Dedifferentiated amniotic fluid mesenchymal stem cell (primary cell): ENCODE measurements at regions not wholly inside any gene's neighbourhood (a gene's known extent, or its start where the extent isn't known, plus 50 kb on each side); places are given as distances from the start of the nearest gene placed in this dataset.

Source experiments
- DNase-seq: peaks from one replicate; pipeline ENCODE4 v3.0.0-alpha.2; 2016; ENCODE audit errors: extremely low spot score

DNA sequence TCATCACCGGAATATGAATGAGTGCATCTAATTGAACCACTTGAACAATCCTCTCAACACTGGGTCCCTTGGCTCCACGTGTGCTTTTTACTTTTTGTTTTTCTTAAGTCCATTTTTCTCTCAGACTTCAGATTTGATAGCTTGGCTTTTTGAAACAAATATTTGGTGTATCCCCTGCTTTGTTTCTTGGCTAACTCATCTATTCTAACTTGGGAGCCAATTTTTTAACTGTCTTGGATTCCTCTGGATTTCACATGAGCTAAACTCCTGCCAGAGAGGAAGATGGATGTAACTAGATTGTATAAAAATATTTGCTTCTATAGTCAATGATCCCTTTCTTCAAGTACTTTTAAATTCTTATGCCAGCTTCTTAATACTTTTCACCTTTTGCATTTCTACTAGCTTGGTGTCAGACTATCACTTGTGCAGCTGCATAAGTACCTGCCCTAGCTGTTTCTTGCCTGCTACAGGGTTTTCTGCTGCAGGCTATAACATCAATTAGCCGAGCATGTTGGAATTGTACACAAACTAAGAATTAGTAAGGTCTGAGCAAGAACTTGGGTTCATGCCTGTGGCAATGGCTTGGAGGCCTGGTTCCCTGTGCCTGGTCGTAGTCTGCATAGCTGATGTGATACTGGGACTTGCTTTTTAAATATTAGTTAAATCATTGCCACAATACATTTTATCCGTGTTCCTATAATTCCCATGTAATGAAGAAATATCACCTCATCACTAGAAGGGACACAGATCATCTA lies 281.5 kb downstream of the EN1 start:
- no peak for DNase-seq

GRCh38 chr2:118565301-118565700 lies 282.1 kb downstream of the EN1 start:
- DNase-seq = no peak

- no peak for DNase-seq
These were observed 285.3 kb downstream of the EN1 start for GRCh38 chr2:118562144-118562543.

- DNase-seq = no peak
These were observed 288.6 kb downstream of the EN1 start for GRCh38 chr2:118558846-118559245.

- no peak for DNase-seq
These were observed 289.7 kb downstream of the EN1 start for GRCh38 chr2:118557791-118558190.

DNA sequence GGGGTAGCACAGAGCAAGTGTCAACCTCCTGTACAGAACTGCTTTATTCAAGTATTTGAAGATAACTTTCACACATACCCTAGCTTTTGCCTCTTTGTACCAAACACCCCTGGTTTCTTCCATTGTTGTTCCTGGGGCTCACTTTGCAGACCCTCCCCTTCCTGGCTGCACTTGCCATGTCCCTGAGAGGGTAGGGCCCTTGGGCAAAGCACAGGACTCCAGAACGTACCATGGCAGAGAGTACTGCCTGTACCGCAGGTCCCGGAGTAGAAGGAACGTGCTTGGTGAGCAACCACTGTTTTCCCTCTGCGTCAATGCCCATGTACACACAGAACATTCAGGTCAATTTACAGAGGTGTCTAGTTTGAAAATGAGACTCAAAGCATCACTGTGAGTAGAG lies 290.4 kb downstream of the EN1 start:
- DNase-seq = no peak

DNA sequence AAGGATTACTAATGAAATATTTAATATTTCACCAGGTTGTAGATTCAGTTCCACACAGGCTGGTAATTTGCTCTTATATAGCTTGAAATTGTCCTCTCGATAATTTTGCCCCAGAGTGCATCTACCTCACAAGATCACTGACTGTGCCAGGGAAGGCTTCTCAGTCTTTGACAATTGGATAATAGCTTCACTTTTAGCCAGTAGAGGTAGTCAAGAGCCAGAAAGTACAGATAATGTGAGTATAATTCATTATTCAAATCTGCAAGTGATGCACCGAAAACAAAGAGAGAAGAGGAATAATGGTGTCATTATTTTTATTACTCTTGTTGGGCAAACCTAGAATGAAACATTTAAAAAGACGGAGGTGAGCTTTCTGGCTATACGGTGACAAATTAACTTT lies 292.8 kb downstream of the EN1 start:
- DNase-seq = no peak

GRCh38 chr2:118549503-118549902 lies 297.9 kb downstream of the EN1 start:
- no peak for DNase-seq

DNA sequence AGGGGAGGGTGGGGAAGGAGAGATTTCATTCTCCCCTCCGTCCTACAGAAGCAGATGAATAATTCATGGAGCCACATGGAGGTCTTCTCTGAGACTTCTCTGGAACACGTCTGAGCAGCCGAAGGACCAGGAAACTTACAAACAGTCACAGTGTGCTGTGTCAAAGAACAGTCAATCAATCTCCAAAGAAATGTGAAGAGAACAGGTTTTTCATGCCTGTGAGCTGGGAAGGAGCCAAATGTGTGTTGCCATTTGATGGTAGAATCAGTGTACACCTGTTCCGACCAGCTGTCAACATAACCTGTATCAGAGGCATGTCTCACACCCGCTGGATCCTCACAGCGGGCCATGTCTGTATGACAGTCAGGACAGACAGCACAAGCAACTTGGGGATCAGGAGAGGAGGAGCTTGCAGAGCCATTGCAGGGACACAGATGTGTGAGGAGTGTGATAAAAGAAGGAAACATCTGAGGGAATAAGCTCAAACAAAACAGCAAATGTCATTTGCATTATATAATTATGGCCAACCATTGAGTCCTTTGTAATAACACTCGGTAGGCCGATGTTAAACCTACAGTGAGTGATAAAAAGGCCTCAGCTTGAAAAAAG lies 298.5 kb downstream of the EN1 start:
- no peak for DNase-seq

- no peak for DNase-seq
These were observed 308.2 kb downstream of the EN1 start for GRCh38 chr2:118539290-118539689.

DNA sequence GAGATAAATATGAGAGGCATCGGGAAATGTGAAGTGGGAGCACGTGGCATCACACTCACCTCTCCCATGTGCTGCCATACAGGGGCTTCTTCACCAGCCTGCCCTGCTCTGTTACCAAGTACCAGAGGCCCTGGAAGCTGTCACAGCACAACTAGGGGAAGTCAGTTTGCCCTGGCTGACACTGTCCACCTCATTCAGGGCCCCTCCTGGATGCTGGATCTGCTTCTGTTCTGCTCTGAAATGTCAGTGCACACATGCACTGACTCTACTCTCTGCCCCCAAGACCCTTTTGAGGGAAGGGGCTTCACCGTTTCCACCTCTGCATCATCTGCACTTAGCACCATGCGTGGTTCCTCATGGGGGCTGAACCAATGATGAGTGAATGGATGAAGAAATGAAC lies 311.1 kb downstream of the EN1 start:
- no peak for DNase-seq

DNA sequence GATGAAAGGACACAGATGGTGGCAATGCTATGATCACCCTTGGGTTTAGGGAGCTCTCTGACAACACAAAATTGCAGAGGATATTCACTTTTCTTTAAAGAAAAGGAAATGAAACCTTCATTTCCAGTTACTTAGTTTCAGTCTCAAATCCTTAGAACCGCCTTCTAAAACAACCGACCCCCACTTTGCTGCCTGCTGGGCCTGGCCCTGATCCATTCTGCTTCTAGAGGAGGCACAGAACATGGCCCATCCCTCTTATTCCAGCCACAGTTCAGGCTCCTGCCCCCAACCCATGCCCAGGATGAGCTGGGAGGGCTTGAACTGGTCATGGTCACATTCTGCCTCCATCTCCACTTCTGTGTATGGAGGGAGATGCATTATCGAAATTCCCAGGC lies 311.6 kb downstream of the EN1 start:
- DNase-seq = no peak

DNA sequence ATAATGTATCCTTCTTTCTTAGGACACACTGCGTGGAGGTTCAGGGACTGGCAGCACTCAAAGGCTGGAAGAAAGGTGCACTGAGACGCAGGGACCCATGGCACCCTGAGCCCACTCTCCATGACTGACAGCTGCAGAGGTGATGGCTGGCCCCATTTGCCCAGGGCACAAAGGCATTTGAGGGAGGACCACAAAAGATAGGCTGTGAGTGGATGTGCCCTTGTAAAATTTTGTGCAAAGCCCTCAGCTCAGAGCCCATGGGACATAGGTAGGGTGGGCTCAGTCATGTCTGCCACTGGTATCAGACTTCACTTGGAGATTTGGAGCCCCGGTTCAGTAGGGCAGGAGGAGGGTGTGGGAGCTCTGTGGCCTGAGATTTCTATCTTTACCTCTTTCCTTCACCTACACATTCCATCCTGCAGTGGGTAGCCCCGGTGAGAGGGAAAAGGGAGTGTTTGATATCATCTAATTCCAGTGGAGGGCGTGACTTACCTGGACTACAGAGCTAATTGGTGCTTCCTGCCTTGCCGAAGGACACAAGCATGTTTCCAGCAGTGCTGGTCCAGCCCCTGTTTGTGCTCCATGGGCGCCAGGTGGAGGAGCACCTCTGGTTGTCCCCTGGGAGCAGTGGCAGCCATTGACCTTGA lies 312.2 kb downstream of the EN1 start:
- DNase-seq = no peak

DNA sequence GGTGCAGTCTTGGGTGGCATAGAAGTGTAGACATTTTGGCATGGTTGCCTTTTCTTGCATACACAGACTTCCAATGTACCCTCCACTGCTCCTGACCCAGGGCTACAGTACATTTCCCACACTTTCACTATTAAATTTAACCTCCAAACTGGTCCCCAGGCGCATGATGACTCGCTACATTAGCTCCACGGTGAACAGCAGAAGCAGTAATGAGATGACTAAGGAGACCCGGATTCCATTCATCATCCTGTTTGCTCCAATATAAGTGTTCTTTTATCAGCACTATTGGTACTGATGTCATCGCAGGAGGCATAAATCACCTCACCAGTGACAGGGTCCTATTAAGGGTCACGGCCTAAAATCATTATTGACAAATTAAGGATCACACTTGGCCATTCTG lies 316.5 kb downstream of the EN1 start:
- no peak for DNase-seq

- DNase-seq = no peak
These were observed 317.4 kb downstream of the EN1 start for GRCh38 chr2:118529908-118530599.

GRCh38 chr2:118527571-118527970 lies 319.9 kb downstream of the EN1 start:
- DNase-seq = no peak

DNA sequence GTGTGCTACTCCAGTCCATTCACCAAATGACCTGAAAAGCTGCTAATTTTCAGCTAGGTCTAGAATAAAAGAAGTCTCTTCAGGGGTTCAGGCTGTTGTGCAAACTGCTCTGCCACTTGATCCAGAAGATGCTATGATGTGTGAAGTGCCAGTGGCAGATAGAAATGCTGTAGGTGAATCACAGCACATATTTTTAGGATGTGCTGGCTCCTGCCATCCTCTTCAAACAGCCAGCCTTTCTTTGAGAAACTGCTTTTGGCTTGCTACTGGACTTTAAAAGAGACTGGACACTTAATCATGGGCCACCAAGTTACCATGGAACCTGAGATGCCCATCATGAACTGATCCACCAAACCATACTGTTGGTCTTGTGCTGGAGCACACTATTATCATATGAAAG lies 322.1 kb downstream of the EN1 start:
- no peak for DNase-seq

GRCh38 chr2:118524911-118525310 lies 322.5 kb downstream of the EN1 start:
- no peak for DNase-seq

- no peak for DNase-seq
These were observed 323.7 kb downstream of the EN1 start for GRCh38 chr2:118523761-118524160.

GRCh38 chr2:118521960-118522359 lies 325.5 kb downstream of the EN1 start:
- no peak for DNase-seq

- no peak for DNase-seq
These were observed 326.2 kb downstream of the EN1 start for GRCh38 chr2:118521272-118521671.

DNA sequence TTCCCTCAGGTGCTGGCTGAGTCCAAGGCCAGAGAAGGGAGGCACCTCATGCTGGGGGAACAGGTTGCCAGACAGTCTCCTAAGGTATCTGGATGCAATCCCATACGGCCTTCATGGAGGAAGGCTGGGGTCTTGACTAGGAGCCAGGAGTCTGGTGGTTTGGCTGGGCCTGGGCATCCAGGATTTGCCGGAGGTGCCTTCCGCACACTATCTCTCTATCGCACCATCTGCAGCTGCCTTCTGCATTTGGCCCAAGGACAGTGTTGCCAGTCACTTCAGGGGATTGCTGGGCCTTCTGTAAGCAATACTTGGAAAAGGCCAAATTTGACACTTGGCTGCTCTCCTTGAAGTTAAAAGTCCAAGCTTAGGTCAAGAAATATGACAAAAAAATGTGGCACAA lies 327.2 kb downstream of the EN1 start:
- no peak for DNase-seq

DNA sequence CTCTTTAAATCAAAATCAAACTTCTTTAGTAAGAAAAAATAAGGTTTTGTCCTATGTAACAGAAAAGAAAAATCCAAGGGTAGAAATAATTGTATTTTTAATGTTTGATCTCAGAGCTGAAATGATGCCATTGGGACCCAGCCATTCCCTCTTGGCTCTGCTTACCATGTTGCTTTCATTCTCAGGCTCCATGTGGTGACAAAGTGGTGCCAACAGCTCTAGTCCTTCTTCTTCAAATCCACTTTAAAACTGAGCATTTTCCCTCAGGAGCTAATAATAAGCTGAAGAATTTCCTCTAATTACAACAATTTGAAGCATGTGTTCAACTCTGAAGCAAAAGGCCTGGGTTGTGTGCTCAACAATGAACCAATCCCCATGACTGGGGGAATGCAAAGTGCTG lies 327.9 kb downstream of the EN1 start:
- no peak for DNase-seq
